Hematopoietic multipotent progenitor cell (in vitro differentiated cells): ENCODE measurements at regions not wholly inside any gene's neighbourhood (a gene's known extent, or its start where the extent isn't known, plus 50 kb on each side); places are given as distances from the start of the nearest gene placed in this dataset.

Experiments used
- DNase-seq, 3 donors: peaks; one replicate each; pipeline ENCODE4 v3.0.0-alpha.2; 2011 to 2015; ENCODE audit warnings: low read depth in 2 of 3, low spot score in 2 of 3

DNA sequence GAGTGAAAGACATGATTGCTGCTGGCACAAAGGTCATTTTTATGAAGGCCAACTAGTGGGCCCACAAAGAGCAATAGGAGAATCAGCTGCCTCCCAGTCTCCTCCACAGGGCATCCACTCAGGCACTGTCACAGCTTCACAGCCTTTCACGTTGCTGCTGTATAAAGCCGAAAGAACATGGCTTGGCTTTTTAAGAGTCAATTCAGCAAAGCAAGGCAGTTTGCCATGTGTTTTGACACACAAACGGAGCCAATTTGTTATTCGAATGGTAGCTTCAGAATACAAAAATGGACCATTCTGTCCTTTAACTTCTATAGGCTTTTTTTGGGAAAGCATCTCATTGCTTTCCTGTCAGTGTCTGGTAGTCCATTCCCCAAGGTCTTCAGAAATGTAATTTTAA is 283.4 kb upstream of the PARD3B start:
- no peak for DNase-seq

DNA sequence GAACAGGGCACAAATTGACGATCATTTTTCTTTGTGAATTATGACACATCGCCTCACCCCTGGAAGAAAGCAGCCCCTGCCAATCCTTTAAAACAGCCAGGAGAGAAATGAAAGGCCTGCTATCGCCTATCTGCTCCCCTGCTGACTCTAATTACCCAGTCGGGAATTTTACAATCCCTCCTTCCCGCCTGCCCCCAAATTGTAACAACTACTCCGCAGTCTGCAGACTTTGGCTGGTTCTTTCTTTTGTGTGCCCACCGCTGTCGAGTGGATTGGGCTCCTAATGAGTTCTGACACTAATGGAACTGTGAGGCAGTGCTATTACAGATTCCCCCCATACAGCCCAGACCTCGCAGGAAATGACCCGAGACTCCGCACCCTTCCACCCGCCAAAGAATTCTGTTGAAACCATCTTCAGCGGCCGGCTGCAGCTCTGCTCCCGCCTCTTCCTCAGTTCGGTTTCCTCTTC is 281.2 kb upstream of the PARD3B start:
- DNase-seq, result no peak

DNA sequence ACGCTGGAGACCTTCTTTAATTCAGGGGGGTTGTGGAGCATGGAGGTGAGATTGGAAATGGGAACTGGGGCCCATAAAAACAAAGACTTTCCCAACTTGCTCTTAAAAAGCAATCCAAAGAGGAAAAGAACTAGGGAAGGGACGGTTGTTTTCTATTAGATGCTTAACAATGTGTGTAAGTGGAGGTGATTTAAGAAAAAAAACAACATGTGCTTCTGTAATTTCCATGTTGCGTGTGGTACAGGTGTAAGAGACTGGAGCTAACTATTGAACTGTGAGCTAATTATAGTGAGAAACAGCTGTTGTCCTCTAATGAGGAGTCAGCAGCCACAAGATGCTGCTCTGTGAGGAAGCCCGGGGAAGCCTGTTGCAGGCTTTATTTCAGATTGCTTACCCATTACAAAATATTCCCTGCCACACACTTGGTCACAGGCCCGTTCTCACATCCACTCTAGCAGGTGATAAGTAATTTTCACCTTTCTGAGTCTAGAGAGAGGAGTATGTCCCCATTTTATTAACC is 280.6 kb upstream of the PARD3B start:
- no peak for DNase-seq

DNA sequence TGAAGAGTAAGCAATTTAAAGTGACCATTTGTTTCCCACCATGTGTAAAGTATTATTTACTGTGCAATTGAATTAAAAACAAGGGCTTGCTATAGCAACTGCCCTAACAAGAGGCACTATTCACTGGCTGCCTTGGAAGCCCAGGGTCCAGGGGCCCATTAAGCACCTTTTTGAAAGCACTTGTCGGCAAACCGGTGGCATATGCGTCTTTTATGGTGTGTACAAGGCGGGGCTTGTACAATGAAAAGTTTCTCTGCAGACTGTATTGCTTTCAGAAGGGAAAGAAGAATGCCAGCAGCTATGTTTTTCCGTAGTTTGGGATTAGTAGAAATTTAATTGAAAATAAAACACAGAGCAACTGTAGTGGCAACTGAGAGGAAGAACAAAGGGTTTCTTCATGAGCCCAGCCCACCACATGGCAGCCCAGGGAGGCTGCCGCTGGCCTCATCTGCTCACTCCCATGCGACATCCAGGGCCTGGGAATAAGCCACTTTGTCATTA is 279.5 kb upstream of the PARD3B start:
- no peak for DNase-seq

DNA sequence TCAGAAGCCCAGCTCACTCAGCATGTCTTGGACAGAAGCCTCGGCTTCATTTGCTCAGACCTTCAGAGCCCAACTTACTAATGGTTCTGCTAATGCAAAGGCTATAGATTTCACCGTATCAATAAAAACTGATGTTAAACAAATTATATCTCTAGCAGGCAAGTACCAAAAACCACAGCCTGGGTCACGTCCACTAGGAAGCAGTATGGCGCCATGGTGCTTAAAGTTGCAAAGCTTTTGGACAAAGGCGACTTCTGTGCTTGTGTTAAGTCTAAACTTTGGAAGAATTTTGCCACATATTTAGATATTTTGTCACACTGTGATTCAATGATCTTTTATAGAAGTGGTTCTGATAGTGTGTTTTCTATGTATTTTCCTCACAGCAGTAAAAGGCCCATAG is 276.8 kb upstream of the PARD3B start:
- no peak for DNase-seq

DNA sequence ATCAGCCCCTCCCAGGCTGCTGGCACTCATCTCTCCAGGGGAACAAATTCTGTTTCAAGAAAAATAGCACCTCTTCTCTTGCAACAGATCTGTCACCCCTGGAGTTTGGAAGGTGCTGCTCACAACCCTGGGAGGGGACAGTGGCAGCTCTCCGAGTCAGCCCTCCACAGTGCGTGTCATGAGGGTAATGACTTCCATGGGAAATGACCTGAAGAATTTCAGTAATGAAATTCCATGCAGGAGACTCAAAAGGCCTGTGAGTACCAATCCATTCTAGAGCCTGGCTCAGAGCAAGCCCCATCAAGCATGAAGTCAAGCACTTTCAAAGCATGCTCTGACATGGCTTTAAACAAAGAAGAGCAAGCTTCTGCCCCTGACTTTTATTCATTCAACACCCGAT is 276.3 kb upstream of the PARD3B start:
- no peak for DNase-seq

DNA sequence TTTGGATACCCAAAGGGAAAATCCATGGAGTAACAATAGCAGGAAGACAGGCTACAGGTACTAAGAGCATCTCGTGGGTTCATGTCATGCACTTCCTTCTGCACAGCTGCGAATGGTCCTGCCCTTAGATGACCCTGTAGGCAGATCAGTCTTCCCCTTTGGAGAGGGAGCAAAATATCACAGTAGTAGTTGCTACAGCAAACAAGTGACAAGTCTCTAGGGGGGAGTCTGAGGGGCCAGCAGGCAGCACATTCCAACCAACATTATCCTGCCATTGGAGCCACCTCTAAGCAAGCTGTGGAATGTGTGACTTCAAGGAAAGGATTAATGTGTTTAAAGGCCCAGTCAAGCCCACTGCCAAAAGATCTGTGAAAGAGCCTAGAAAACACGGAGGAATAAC is 273.2 kb upstream of the PARD3B start:
- DNase-seq, result no peak

DNA sequence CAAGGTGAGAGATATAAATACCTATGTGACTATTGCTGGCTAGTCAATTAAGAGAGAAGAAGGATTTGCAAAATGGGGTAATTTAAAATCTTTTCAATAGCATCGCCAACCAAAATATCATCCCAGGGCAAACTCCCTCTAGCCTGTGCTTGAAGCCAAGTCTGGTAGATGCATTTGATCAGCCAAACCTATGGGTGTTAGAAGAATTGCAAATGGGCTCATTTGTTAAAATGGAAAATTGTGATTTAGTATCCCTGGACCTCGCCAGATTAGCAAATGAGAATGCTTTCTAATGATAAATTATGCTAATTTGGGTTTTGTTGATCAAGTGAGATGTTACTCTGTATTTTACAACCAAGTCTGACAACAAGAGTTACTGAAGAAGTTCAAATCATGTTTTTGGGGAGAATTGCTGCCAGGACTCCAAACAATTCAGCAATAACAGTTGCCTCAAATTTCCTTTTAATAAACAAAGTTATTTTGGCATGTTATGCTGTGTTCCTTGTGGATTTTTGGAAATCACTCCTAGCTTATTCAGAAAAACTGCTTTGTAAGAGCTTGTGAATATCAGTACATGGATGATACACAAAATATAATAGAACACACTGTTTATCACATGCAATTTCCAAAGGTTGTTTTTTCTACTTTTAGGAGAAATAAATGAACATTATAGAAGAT is 272.5 kb upstream of the PARD3B start:
- DNase-seq, result no peak

DNA sequence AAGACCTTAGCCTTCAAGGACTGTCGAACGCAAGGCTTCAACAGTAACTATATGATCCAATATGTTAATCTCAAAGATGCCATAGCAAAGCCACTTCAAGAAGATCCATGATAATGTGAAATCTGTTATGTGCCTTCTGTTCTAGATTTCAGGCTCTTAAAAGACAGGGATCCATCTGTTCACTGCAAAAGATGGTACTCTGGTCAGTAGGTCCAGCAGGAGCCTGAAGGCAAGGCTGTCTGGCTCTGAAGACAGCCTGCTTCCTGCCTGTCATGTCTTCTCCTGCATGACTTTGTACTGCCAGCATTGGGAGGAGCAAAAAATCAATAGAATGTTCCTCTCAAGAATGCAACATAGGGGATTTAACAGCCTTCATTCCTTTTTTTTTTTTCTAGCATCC is 270.8 kb upstream of the PARD3B start:
- no peak for DNase-seq

DNA sequence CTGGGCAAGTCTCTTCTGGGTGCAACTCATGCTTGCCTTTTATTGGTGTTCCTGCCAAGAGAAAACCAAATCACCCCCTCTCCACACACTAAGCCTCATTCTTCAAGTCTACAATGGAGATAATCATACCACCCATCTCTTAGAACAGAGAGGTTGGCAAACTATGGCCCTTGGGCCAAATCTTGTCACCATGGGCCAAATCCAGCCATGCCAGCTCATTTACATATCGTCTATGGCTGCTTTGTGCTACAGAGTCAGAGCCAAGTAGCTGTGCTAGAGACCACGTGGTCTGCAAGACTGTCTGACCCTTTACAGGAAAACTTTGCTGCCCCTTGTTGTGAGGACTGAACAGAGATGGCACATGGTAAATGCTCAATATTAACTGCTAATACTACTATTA is 270.3 kb upstream of the PARD3B start:
- DNase-seq, result no peak

DNA sequence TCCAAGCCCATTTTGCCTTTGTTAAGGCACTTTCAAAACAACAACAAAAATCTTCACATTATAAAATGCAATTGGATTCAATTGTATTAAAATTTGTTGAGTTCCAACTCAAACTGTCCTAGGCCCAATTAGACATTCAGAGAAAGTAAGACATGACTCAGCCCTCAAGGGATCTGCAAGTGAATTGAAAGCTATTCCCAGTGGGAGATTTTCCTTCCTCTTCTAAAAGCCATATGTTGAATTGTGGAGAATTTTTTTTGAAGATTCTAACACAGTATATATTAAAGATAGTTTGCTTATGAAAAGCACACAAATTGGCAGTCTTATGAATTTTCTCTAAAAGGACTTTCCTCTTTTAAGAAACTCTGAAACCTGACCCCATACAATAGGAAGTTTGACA is 268.0 kb upstream of the PARD3B start:
- DNase-seq, result no peak

DNA sequence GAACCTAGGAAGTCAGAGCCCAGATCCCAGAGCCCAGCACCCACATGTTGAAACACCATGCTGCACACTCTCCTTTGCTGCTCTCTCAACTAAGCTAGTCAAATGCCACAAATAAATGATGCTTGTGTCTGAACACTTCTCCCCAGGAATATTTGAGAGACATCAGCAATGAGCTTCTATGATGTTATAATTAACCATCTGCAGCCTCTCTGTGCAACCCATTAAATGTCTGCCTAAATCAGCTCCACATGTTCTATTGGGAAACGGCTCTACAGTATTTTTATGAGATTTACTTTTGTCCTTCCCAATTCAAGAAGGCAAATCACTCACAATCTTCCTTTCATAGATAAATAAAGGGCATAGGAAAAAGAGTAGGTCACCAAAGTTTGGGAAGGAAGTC is 266.8 kb upstream of the PARD3B start:
- DNase-seq, result no peak

DNA sequence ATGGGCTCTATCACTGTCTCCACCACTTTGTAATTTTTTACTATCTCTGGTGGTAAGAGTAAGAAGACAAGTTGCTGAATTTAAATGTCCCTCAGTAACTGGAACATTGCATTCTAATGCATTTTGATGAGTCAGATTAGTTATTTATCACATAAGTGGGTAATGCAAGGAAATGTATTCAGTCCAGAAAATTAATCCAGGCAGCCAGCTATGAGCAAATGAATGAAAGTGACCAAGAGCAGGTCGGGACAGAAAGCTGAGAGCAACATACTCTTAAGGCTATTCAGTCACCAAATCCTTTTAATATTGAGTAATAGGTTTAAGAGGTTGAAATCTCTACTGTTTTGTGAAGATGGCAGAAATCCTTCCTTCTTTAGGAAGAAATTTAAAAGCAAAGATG is 265.5 kb upstream of the PARD3B start:
- DNase-seq, result no peak

DNA sequence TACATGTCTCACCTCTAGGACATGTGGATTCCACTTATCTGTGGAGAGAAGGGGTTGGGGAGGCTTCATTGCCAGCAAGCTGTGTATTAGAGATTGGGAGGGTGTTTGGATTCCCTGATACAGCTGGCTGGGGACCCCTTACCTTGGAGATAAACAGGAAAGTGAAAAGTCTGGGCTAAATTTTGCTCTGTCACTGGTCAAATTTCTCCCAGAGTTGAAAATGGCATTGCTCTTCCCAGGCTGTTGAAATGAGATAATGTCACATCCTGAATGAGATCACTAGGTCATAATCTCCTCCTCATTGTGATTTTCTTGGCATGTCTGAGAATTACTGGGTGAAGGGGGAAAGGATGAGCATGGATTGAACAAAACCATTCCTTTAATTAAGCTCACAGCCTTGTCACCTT is 265.0 kb upstream of the PARD3B start:
- DNase-seq, result no peak

DNA sequence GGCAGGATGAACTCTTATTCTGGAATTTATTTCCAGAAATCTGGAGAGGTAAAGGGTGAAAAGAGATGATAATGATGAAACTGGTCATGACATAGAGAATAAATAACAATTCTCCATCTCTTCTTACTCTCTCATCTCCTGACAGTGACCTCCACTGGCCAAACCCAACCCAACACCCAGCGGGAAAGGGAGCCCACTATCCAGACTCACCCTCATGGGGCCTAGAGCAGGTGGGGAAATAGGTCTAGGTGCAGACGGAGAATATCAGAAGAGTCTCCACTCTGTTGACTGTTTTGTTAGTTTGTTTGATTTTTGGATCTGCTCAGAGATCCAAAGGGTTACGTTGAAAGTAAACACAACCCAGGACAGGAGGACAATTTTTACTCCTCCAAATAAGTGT is 263.2 kb upstream of the PARD3B start:
- DNase-seq, result no peak

DNA sequence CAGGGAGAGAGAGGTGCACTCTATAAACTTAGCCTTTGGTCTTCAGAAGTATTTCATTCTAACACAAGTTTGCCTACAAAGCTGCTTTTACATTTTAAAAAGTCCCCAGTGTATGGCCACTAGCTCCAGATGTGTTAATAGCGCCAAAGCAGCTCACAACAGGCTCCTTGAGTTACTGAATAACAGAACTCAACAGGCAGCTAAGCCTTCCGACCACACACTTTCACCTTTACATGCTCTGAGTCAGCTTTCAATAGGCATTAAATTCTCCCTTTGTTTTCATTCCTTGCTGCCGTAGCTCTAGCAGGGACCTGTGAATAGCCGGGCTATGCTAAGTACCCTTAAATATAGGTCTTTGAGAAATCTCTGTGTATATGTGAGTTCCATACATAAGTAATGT is 262.8 kb upstream of the PARD3B start:
- DNase-seq, result no peak

DNA sequence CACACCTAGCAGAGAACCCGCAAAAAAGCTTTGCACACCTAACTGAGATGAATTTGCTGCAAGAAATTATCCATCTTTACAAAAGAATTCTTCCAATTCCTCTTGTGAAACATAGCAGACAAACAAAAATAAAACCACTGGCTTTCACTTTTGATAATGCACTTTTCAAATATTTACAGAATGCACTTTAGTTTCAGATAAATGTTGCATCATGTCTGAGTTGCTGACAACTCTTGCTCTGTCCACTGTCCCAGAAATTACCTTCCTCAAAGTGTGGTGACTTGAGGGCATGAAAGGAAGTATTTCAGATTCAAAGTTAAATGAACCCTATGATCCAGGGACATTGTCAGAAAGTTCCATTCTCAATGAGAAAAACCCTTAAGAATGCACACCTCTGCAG is 256.2 kb upstream of the PARD3B start:
- DNase-seq, result no peak

DNA sequence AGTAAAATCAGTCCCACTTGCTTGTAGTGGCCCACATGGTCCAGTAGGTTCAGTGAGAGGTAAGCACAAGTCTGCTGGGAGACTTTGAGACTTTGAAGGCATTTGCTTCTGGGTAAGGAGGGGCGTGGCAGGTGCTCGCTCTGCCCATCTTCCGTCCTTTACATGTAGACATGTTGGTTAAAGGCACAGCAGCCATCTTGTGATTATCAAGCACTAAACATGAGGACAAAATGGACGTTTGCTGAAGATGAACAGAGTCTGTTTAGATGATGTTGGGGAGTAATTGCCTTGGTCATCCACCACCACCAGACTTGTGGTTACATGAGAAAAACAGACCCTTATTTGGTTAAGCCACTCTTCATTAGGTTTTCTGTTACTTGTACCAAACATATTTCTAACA is 252.8 kb upstream of the PARD3B start:
- DNase-seq, result no peak

DNA sequence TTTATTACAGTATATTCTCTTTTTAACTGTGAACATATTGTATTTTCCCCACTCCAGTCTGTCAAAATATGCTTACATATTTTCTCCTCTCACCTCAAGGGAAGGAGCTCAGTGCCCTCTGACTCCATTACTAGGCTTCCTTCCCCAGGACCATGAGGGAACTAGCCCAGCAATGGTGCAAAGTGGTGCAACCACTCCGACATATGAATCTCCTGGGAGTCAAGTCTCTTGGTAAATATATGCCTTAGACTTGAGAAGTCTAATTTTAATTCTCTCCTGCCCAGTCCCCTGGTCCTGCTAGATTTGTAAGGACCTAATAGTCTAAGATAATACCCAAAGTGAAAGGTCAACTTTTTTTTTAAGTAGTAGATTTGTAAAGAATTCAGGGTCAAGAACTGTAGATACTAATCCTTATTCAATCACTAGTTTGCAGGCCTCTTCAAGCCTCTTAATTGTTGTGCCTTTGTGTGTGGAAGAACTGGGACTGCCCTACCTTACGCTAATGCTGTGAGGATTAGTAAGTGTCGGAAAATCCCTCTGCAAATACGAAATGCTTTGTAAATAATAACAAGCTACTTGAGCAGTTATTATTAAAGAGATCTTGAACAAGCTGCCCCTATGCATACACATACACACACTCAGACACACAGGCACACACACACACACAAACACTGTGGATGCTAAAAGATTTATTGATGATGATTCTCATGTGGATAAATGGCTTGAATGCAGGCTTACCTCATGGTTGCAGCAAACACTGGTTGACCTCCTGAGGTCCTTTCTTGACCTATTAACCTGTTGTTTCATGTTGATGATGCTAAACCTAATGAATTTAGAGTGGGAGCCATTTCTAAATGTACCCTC is 251.2 kb upstream of the PARD3B start:
- DNase-seq, result no peak

DNA sequence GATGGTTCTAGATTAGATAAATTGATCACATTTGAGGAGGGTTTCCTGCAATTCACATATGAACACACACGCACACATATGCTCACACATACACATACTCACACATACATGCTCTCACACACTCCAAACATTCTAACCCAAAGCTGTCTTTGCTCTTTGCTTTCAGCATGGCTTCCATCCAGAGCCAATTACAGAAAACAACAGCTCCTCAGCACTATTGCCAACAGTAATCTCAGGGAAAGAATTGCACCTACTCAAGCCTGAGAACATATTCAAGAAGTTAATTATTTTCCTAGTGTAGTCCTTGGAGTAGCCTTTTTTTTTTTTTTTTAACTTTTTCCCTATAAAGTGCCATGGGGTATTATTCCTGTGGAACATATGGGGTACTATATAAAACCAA is 246.9 kb upstream of the PARD3B start:
- DNase-seq, result no peak

DNA sequence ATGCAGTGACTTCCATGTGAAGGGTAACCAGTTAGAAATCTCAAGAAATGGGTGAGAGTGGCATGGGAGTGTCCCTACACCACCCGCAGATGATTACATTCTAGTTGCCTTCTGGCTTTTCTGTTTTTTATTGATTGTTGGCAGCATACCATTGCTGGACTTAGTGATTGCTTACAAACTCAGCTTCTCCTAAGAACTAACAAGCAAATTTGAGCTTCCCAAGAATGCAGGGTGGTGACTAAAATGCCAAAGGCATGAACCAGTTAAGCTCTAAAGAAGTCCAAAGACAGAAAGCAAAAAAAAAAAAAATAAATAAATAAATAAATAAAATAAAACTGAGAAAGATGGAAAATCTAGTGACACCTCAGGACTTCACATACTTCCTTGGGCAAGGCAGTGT is 245.5 kb upstream of the PARD3B start:
- no peak for DNase-seq

DNA sequence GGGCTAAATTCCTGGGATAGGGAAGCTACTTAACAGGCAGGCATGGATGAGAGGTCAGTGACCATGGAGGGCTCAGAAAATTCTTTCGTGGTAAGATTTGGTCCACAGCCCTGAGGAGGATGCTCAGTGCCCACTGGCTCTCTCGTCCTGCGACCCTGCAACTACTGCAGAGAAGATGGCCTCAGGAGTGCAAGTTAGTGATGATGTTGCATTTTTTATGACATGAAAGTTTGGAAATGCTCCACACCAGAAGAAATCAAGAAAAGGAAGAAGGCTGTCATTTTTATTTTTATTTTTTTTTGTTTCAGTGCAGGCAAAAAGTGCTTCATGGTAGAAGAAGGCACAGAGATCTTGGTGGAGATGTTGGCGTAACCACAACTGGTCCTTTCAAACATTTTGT is 238.6 kb upstream of the PARD3B start:
- no peak for DNase-seq
